Cardiac septum (tissue), 1 donor: ENCODE measurements at regions not wholly inside any gene's neighbourhood (a gene's known extent, or its start where the extent isn't known, plus 50 kb on each side); places are given as distances from the start of the nearest gene placed in this dataset.

Source experiments
- DNase-seq: peaks from one replicate; pipeline ENCODE4 v3.0.0-alpha.2; 2020; ENCODE audit warnings: low spot score
- intact Hi-C: fragments of 100-400 bp; cut with DNase I; formaldehyde crosslinking; loops from one replicate; pipeline ENCODE4 v1.14.0; 2022
- donor health status: DM: no; HTN: no; CAD: no.

DNA sequence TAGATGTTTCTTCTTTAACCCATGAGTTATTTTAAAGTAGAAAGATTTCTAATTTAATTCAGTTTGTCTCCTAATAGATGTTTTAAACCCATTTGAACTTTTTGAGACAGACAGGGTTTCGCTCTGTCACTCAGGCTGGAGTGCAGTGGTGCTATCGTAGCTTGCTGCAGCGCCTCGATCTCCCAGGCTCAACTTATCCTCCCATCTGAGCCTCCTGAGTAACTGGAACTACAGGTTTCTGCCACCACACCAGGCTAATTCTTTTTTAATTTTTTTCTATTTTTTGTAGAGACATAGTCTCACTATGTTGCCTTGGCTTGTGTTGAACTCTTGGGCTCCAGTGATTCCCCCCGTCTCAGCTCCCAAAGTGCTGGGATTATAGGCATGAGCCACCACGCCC, 53.0 kb upstream of the RAB18 start:
- intact Hi-C loops = loop anchor here (10.0 kb wide), 1 partner anchor 794 kb away; no protein-coding TSS in a partner anchor
- DNase-seq = no peak

DNA sequence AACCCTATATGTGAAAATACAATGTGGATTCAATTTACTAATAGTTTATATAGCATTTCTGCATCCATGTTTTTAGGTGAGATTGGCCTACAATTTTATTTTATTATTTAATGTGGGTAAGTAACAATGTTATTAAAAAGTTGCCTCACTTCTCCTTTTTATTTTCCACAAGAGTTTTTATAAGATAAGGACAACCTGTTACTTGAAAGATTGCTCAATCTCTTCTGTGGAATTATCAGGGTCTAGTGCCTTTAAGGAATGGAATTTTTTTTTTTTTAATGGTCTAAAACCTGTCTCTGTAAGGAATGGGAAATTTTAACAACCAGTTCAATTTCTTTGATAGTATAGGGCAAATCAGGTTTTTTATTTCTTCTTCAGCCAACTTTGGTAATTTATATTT, 53.9 kb upstream of the RAB18 start:
- intact Hi-C loops = loop anchor here (10.0 kb wide), 1 partner anchor 795 kb away; no protein-coding TSS in a partner anchor
- no peak for DNase-seq

DNA sequence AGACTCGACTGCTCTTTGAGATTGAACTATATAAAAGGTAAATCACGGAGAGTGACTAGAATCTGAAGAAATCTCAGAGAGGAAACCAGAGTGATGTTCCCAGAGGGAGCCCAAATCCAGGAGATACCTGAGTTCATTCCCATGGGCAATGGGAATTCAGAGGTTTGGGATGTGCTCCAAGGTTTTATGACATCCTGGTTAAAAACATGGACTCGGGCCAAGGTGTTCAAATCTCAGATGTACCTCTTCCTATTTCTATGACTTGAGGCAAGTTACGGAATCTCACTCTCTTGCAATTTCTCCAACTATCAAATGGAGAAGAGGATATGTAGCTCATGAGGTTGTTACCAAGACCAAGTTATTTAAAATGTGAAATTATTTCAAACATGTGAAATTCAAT, 54.5 kb upstream of the RAB18 start:
- intact Hi-C loops = loop anchor here (10.0 kb wide), 2 partner anchors 205 to 945 kb away; no protein-coding TSS in a partner anchor
- DNase-seq = no peak

DNA sequence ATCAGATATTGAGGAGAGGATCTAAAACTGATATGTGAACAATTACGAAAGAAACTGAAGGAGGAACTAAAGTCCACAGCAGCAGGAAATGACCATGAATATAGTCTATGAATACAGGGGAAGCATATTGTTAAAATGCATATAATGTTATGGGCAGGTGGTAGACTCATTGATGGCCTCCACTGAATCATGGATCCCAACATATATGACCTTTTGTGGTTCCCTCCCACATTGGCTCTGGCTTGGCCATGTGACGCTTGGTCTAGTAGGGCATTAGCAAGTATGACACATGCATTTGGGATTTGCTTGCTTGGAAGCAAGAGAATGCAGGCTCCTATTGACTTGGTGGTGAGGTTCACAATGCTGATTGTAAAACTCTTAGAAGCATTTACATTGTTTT, 55.2 kb upstream of the RAB18 start:
- intact Hi-C loops = loop anchor here (10.0 kb wide), 2 partner anchors 206 to 946 kb away; no protein-coding TSS in a partner anchor
- DNase-seq = no peak

DNA sequence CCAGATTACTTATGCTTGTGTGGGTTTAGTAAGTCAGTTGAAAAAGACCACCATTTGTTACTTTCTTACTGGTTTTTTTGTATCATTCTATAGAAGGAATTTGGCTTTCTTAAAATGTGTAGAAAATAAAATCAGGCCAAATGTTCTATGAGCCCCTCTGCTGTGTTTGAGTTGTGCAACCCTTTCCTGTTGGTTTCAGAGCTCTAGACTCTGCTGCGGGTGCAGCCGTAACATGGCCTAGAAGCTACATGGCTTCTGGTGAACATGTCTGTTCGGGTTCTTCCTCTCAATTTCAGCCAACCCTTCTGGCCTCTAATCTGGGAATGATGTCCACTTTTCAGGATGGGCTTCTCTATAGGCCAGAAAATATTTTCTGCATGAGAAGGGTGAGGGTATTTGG, 56.6 kb upstream of the RAB18 start:
- DNase-seq = no peak
- intact Hi-C loops = loop anchor here (10.0 kb wide), 2 partner anchors 207 to 947 kb away; no protein-coding TSS in a partner anchor

DNA sequence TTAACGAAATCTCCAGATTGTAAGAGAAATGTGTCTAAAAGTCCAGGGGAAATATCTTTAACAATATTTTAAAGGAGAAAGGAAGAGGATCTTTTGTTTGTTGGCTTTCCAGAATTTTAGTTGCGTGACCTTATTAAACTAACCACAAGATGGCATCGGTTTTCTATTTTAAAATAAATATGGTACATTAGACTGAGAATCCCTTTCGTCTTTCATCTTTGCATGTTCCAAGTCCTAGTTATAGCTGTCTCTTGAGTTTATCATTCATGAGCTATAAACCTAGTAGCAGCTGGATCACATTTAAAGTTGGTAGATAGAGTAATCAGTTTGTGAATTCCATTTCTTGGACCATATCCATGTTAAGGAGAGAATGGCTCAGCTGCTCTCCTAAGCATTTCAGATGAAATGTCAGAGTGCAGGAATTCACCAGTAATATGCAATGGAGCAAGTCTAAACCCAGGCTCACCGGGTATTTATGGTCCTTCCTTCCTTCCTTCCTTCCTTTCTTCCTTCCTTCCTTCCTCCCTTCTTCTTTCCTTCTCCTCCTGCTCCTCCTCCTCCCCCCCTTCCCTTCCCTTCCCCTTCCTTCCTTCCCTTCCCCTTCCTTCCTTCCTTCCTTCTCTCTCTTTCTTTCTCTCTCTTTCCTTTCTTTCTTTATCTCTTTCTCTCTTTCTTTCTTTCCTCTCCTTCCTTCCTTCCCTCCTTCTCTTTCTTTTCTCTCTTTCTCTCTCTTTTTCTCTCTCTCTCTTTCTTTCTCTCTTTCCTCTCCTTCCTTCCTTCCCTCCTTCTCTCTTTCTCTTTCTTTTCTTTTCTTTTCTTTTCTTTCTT, 57.8 kb upstream of the RAB18 start:
- DNase-seq = no peak
- intact Hi-C loops = loop anchor here (10.0 kb wide), 2 partner anchors 208 to 948 kb away; no protein-coding TSS in a partner anchor

DNA sequence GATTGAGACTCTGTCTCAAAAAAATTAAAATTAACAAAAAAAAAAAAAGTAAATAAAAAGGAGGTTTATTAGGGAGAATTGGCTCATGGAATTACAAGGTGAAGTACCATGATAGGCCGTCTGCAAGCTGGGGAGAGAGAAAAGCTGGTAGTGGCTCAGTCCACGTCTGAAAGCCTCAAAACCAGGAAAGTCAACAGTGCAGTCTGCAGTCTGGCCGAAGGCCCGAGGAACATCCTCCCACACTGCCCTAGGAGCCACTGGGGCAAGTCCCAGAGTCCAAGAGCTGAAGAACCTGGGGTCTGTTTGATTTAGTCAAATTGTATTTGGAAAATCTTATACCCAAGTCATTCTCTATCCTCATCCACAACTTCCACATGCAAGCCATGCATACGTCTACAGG, 59.0 kb upstream of the RAB18 start:
- DNase-seq = no peak
- intact Hi-C loops = loop anchor here (10.0 kb wide), 2 partner anchors 210 to 950 kb away; no protein-coding TSS in a partner anchor

DNA sequence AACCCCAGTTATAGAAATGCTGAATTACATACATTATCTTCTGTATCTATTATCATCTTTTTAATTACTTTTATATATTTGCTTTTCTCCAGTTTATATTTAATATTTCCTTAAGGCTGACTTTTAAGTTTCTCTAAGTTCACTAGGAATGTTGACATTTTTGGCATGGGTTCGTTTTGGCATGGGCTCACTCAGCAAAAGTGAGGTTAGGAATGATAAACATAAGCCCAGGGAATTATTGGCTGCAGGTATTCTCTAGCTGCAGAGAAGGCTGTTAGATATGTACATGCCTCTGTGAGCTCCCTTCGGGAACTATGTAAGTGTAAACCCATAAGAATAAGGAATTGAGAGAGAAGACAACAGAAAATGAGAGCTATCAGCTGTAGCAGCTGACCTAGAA, 63.6 kb upstream of the RAB18 start:
- intact Hi-C loops = loop anchor here (10.0 kb wide), 2 partner anchors 214 to 954 kb away; no protein-coding TSS in a partner anchor
- no peak for DNase-seq

DNA sequence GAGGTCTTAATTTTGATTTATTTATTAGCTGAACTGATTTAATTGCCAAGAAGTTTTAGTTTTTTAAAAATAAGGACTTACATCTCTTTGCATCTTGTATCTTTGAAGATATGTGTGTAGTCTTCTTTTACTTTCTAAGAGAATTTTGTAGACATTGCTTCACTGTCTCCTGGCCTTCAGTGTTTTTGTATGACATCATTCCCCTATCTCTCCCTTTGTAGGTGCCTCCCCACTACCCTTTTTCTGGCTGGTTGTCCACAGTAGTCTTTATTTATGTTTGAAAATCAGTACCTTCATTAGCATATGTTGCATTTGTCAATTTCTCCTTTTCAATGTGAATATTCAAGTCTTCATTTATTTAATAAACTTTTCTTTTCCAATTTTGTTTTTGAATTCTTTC, 64.1 kb upstream of the RAB18 start:
- DNase-seq = no peak
- intact Hi-C loops = loop anchor here (10.0 kb wide), 2 partner anchors 215 to 955 kb away; no protein-coding TSS in a partner anchor

DNA sequence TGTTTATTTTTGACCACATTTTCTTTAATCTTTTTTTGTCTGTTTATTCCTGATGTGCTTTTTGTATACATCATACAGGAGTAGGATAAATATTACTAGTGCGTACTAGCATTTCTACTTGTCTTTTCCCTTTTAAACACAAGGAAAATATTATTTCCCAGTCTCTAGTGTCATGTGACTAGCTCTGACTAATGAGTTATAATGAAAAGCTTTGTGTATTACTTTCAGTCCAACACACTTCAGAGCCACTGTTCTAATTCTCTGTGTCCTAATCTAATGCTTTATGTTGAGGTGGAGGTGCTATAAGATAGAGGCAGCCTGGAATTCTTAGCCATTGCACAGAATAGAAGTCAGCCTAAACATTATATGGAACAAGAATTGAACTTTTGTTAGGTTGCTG, 65.0 kb upstream of the RAB18 start:
- DNase-seq = no peak
- intact Hi-C loops = no loop called here

DNA sequence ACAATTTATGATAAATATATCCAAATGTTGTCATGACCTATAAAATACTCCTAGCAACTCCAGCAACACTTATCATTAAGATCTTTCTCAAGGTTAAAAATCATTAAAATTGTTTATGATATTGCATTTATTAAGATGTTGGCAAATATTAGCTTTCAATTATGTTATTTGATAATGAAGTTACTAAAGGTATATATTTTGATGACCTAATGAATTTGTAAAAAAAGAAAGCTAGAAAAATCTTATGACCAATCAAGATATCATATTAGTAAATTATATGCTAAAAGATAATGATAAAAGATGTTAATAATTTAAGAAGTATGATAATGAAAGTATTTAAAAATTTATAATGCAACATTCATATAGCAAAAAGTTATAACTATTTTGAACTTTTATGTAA, 66.3 kb upstream of the RAB18 start:
- intact Hi-C loops = no loop called here

DNA sequence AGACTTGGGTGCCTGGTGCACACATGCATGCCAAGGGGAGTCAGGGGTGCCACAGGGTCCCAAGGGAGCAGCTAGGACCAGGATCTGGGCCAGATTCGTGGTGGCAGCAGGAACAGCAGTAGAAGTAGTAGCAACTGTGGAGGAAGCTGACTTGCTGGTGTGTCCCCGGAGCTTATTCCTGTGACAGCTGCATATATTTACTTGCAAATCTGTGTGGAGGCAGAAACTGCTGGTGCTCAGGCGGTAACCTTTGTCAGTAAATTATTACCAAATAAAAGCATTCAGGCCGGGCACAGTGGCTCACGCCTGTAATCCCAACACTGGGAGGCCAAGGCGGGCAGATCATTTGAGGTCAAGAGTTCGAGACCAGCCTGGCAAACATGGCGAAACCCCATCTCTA, 67.4 kb upstream of the RAB18 start:
- DNase-seq = no peak
- intact Hi-C loops = no loop called here

More for the DNA sequence above, 66.3 kb upstream of the RAB18 start:
- no peak for DNase-seq

DNA sequence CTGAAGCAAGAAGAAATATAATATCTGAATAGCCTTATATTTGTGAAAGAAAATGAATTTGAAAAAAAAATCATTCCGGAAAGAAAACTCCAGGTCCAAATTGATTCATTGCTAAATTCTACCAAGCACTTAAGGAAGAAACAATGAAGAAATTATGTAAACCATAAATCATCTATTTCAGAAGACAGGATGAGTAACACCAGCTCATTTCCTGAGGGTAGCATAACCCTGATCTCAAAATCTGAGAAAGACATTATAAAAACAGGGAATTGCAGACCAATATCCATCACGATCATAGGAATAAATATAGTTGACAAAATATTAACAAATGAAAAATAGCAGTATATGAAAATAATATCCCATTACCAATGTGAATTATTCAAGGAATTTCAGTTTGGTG, 70.1 kb upstream of the RAB18 start:
- no peak for DNase-seq
- intact Hi-C loops = no loop called here

DNA sequence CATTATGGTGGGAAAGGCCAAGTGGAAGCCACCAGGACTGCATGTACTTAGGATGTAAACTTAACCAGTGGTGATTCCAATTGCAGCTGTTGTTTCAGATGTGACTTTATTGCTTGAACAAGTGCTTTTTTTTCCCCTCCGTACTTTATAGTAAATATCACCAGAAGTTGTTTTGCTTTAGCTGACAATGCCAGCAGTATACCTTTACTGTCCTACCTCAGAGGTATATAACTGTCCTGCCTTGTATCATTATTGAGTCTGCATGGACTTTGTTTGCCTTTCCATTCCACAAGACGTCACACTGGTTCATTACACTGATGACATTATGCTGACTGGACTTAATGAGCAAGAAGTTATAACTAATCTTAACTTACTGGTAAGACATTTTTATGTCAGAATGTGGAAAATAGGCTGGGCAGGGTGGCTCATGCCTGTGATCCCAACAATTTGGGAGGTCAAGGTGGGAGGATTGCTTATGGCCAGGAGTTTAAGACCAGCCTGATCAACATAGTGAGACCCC, 77.1 kb upstream of the RAB18 start:
- DNase-seq = no peak
- intact Hi-C loops = no loop called here

DNA sequence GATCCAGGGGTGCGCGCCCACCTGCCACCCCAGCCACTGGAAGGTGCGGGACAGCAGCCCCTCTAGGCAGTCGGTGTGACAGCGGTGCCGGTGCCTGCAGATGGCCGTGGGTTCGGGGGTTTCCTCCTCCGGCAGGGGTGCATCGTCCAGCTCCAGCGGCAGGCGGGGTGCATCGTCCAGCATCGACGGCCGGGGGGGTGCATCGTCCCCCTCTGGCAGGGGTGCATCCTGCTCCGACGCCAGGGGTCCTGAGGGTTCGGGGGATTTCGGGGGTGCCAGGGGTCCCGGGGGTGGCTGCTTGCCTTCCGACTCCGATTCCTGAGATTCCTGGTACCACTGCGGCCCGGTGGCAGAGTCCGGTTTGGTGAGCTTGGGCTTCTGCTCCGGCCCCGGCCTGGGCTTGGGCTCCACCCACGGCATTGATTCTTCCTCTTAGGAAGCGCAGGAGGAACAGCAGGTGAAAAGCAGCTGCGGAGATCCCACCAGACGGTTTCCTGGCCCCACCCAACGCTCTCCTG, 90.2 kb upstream of the RAB18 start:
- no peak for DNase-seq

DNA sequence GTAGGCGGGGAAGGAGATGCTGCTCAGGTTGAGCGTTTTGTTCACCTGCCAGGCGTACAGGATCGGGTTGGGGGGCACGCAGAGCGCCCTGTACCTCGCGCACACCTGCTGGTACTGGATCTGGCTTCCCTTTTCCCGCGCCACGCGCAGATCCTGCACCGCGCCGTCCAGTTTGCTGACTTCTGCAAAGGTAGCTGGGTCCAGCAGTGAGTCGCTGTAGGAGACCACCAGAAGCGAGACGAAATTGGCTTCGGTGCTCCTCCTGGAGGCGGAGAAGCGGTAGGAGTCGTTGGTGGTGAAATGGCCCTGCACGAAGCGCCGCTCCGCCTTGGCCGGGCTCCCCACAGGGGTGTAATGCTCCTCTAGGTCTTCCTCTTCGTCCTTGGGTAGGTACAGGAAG, 90.7 kb upstream of the RAB18 start:
- DNase-seq = no peak
- intact Hi-C loops = no loop called here

More for the DNA sequence above, 90.2 kb upstream of the RAB18 start:
- intact Hi-C loops = no loop called here

DNA sequence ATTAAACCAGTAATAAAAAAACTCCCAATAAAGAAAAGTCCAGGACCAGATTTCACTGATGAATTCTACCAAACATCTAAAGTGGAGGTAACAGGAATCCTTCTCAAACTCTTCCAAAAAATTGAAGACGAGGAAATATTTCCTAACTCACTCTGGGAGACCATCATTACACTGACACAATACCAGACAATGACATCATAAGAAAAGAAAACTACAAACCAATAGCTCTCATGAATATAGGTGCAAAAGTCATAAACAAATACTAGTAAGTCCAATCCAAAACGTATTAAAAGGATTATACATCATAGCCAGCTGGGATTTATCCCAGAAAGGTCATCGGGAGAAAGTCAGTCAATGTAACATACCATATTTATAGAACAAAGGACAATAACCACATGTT, 94.0 kb upstream of the RAB18 start:
- DNase-seq = no peak
- intact Hi-C loops = no loop called here

DNA sequence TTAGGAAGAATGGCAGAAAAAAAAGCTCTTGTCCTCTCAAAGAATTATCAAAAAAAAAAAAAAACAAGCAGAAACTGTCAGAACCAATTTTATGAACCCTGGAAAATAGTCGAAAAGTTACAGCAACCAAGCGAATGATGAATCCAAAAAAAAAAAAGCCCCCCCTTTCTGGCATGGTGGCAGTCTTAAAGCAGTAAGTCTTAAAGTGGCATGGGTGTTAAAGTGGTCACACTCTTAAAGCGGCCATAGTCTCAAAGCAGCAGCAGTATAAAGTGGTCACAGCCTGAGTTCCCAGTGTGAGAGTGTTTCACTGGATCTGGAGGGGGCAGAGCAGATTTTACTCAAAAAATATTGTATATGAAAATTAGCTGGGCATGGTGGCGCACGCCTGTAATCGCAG, 96.8 kb upstream of the RAB18 start:
- DNase-seq = no peak

DNA sequence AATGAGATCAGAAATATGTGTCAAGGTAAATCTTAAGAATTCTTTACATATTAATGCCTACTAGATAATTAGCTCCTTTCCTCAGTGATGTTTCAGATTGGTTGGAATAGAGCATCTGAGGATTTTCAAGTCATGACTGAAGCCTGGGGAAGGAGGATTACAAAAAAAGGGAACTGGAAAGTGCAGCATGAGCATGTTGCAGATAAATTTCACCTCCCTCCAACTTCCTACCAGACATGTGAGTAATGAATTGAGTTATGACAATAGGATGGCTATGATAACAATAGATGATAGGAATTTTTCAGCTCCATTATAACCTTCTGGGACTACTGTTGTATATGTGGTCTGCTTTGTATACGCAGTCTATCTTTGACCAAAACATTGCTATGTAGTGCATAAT, 104.2 kb upstream of the RAB18 start:
- intact Hi-C loops = no loop called here
- DNase-seq = no peak

More for the DNA sequence above, 96.8 kb upstream of the RAB18 start:
- intact Hi-C loops = no loop called here

DNA sequence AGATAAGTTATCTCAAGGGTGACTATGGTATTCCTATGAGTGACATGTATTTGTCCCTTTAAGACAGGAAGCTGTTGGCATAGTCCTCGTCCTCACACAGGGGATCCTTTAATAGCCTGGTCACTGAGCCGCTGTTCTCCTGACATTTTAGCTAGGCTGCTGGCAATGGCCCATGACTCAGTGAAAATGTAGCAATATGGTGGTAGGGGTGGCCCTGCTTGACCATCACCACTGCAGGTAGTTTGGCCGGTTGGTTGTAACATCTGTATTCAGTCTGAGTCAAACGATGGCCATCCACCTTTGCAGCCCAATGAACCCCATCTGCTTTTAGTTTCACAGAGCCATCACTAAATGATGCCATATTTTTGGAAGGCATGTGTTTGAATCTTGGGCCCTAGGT, 110.1 kb upstream of the RAB18 start:
- no peak for DNase-seq
- intact Hi-C loops = no loop called here

DNA sequence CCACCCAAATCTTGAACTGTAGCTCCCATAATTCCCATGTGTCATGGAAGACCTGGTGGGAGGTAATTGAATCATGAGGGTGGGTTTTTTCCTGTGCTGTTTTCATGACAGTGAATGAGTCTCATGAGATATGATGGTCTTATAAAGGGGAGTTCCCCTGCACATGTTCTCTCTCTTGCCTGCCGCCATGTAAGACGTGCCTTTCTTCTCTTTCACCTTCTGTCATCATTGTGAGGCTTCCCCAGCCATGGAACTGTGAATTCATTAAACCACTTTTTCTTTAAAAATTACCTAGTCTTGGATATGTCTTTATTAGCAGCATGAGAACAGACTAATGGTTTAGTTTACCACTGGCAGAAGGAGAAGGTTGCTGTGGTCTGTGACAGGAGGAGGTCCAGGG, 111.5 kb upstream of the RAB18 start:
- intact Hi-C loops = no loop called here
- DNase-seq = no peak
